ENCODE measurements at regions not wholly inside any gene's neighbourhood (a gene's known extent, or its start where the extent isn't known, plus 50 kb on each side); places are given as distances from the start of the nearest gene placed in this dataset.

GRCh38 chr3:72190050-72190449 lies 405.1 kb upstream of the PROK2 start:
- ATAC-seq (replicated peaks in 1 of 2) (no peak), DNase-seq (no peak)
- Mint-ChIP-seq H3K27me3 (ENCODE audit: low read depth) (peaks cover 4% of the 10 kb centered on the region), H3K4me1 (ENCODE audit: low read depth) (peaks cover 41% of the 10 kb centered on the region), H3K9me3 (peaks cover 3 to 7% of the 10 kb centered on the region in 2 donors), H3K36me3 (ENCODE audit: insufficient read depth in 2 of 2) (peaks cover 2 to 9% of the 10 kb centered on the region in 2 donors), H3K27ac (no peak overlapping the region), H3K4me3 (no peak overlapping the region)

- H3K9me3 Mint-ChIP-seq = peaks cover 3 to 7% of the 10 kb centered on the region in 2 donors
- H3K27me3 Mint-ChIP-seq (ENCODE audit: low read depth) = peaks cover 9% of the 10 kb centered on the region
- no peak for ATAC-seq (replicated peaks in 1 of 2)
These were observed 404.4 kb upstream of the PROK2 start for GRCh38 chr3:72189339-72189738.

GRCh38 chr3:72188536-72188935 lies 403.6 kb upstream of the PROK2 start:
- no peak for ATAC-seq (replicated peaks in 1 of 2)
- Mint-ChIP-seq H3K27me3 (ENCODE audit: low read depth) (peaks cover 9% of the 10 kb centered on the region), H3K36me3 (ENCODE audit: insufficient read depth in 2 of 2) (peaks cover 2 to 9% of the 10 kb centered on the region in 2 donors), H3K27ac (no peak overlapping the region), H3K4me1 (ENCODE audit: low read depth) (peaks cover 41% of the 10 kb centered on the region), H3K9me3 (peaks cover 3 to 7% of the 10 kb centered on the region in 2 donors), H3K4me3 (no peak overlapping the region)
- DNase-seq = no peak

More at GRCh38 chr3:72189339-72189738, 404.4 kb upstream of the PROK2 start:
- H3K36me3 Mint-ChIP-seq (ENCODE audit: insufficient read depth in 2 of 2) = peaks cover 2 to 9% of the 10 kb centered on the region in 2 donors
- no peak for DNase-seq
- H3K4me1 Mint-ChIP-seq (ENCODE audit: low read depth) = peaks cover 41% of the 10 kb centered on the region
- no peak overlapping the region for H3K4me3 Mint-ChIP-seq
- no peak overlapping the region for H3K27ac Mint-ChIP-seq

GRCh38 chr3:72187131-72187530 lies 402.2 kb upstream of the PROK2 start:
- peaks cover 1 to 5% of the 10 kb centered on the region in 2 donors for H3K9me3 Mint-ChIP-seq
- H3K4me1 Mint-ChIP-seq (ENCODE audit: low read depth) = peaks cover 41% of the 10 kb centered on the region

GRCh38 chr3:72186400-72186855 lies 401.5 kb upstream of the PROK2 start:
- no peak for DNase-seq
- Mint-ChIP-seq H3K27ac (no peak overlapping the region), H3K4me1 (ENCODE audit: low read depth) (peaks cover 41% of the 10 kb centered on the region), H3K27me3 (ENCODE audit: low read depth) (peaks cover 16% of the 10 kb centered on the region), H3K36me3 (ENCODE audit: insufficient read depth in 2 of 2) (no peaks in the 10 kb centered on the region), H3K9me3 (peaks cover 1 to 5% of the 10 kb centered on the region in 2 donors), H3K4me3 (peak overlapping the region; percentile 4 to 45)
- no peak for ATAC-seq (replicated peaks in 1 of 2)

More at GRCh38 chr3:72187131-72187530, 402.2 kb upstream of the PROK2 start:
- H3K36me3 Mint-ChIP-seq (ENCODE audit: insufficient read depth in 2 of 2) = peaks cover 0 to under 1% of the 10 kb centered on the region in 2 donors
- no peak overlapping the region for H3K27ac Mint-ChIP-seq
- peaks cover 13% of the 10 kb centered on the region for H3K27me3 Mint-ChIP-seq (ENCODE audit: low read depth)
- ATAC-seq (replicated peaks in 1 of 2) (no peak), DNase-seq (peak in 1 of 2 donors; percentile 5)
- H3K4me3 Mint-ChIP-seq = no peak overlapping the region

GRCh38 chr3:72185549-72186399 lies 400.8 kb upstream of the PROK2 start:
- H3K27me3 Mint-ChIP-seq (ENCODE audit: low read depth) = peaks cover 23% of the 10 kb centered on the region
- H3K9me3 Mint-ChIP-seq = peaks cover 0 to 3% of the 10 kb centered on the region in 2 donors
- ATAC-seq (replicated peaks in 1 of 2) (peak; percentile 95 to 98), DNase-seq (peak; percentile 45 to 68)
- peak overlapping the region; percentile 4 to 45 for H3K4me3 Mint-ChIP-seq
- H3K4me1 Mint-ChIP-seq (ENCODE audit: low read depth) = peaks cover 41% of the 10 kb centered on the region
- no peaks in the 10 kb centered on the region for H3K36me3 Mint-ChIP-seq (ENCODE audit: insufficient read depth in 2 of 2)
- no peak overlapping the region for H3K27ac Mint-ChIP-seq

- no peak for DNase-seq
- Mint-ChIP-seq H3K27ac (no peak overlapping the region), H3K27me3 (ENCODE audit: low read depth) (peaks cover 38% of the 10 kb centered on the region), H3K4me3 (no peak overlapping the region), H3K9me3 (peaks cover 0 to 3% of the 10 kb centered on the region in 2 donors), H3K4me1 (ENCODE audit: low read depth) (peaks cover 34% of the 10 kb centered on the region), H3K36me3 (ENCODE audit: insufficient read depth in 2 of 2) (no peaks in the 10 kb centered on the region)
- ATAC-seq (replicated peaks in 1 of 2) = no peak
These were observed 398.5 kb upstream of the PROK2 start for GRCh38 chr3:72183489-72183888.

GRCh38 chr3:72182206-72182605 lies 397.3 kb upstream of the PROK2 start:
- DNase-seq (no peak), ATAC-seq (replicated peaks in 1 of 2) (no peak)
- Mint-ChIP-seq H3K27me3 (ENCODE audit: low read depth) (peaks cover 39% of the 10 kb centered on the region), H3K4me3 (no peak overlapping the region), H3K9me3 (peaks cover 0 to 3% of the 10 kb centered on the region in 2 donors), H3K27ac (no peak overlapping the region), H3K36me3 (ENCODE audit: insufficient read depth in 2 of 2) (no peaks in the 10 kb centered on the region), H3K4me1 (ENCODE audit: low read depth) (peaks cover 34% of the 10 kb centered on the region)

- Mint-ChIP-seq H3K9me3 (peaks cover 0 to 3% of the 10 kb centered on the region in 2 donors), H3K27ac (no peak overlapping the region), H3K27me3 (ENCODE audit: low read depth) (peaks cover 48% of the 10 kb centered on the region), H3K4me1 (ENCODE audit: low read depth) (peaks cover 33% of the 10 kb centered on the region), H3K4me3 (no peak overlapping the region), H3K36me3 (ENCODE audit: insufficient read depth in 2 of 2) (no peaks in the 10 kb centered on the region)
- no peak for DNase-seq
- ATAC-seq (replicated peaks in 1 of 2) = no peak
These were observed 396.3 kb upstream of the PROK2 start for GRCh38 chr3:72181251-72181650.

- Mint-ChIP-seq H3K36me3 (ENCODE audit: insufficient read depth in 2 of 2) (no peaks in the 10 kb centered on the region), H3K9me3 (peaks cover 0 to 3% of the 10 kb centered on the region in 2 donors), H3K4me3 (no peak overlapping the region), H3K4me1 (ENCODE audit: low read depth) (peaks cover 25% of the 10 kb centered on the region), H3K27me3 (ENCODE audit: low read depth) (peaks cover 57% of the 10 kb centered on the region), H3K27ac (no peak overlapping the region)
- ATAC-seq (replicated peaks in 1 of 2) (no peak), DNase-seq (no peak)
These were observed 395.5 kb upstream of the PROK2 start for GRCh38 chr3:72180405-72180804.

GRCh38 chr3:72179107-72179464 lies 394.1 kb upstream of the PROK2 start:
- no peak for DNase-seq
- H3K4me3 Mint-ChIP-seq = no peak overlapping the region
- peaks cover 0 to 3% of the 10 kb centered on the region in 2 donors for H3K9me3 Mint-ChIP-seq
- H3K4me1 Mint-ChIP-seq (ENCODE audit: low read depth) = peaks cover 23% of the 10 kb centered on the region
- no peak for ATAC-seq (replicated peaks in 1 of 2)
- H3K27ac Mint-ChIP-seq = no peak overlapping the region
- peaks cover 65% of the 10 kb centered on the region for H3K27me3 Mint-ChIP-seq (ENCODE audit: low read depth)
- no peaks in the 10 kb centered on the region for H3K36me3 Mint-ChIP-seq (ENCODE audit: insufficient read depth in 2 of 2)

- Mint-ChIP-seq H3K27me3 (ENCODE audit: low read depth) (peaks cover 70% of the 10 kb centered on the region), H3K4me1 (ENCODE audit: low read depth) (peaks cover 23% of the 10 kb centered on the region), H3K27ac (no peak overlapping the region), H3K4me3 (no peak overlapping the region), H3K36me3 (ENCODE audit: insufficient read depth in 2 of 2) (no peaks in the 10 kb centered on the region), H3K9me3 (peaks cover 0 to 2% of the 10 kb centered on the region in 2 donors)
- DNase-seq (no peak), ATAC-seq (replicated peaks in 1 of 2) (no peak)
These were observed 393.6 kb upstream of the PROK2 start for GRCh38 chr3:72178463-72179106.
